ENCODE measurements at regions not wholly inside any gene's neighbourhood (a gene's known extent, or its start where the extent isn't known, plus 50 kb on each side); places are given as distances from the start of the nearest gene placed in this dataset.

DNA sequence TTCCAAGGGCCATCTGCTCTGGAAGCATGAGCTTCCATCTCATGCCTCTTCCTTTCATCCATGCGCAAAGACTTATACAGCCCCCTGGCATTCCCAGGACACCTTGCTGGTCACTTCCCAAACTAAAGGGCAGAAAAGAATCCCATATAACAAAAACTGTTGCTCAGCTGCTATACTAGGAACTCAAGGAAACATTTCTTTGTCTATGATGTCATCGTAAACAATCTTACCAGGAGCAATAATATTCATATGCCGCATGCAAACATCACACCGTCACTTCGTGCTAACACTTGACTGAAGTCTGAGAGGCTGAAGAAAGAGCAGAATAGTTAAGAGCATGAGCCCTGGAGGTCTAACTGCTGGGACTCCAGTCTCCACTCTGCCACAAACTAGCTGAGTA, 50.5 kb upstream of the CDKN3 start:
- no peak for TF ChIP-seq POLR2A (IDR thresholded peaks at IDR 0.05; ENCODE audit: low read depth, low read length)
- TF ChIP-seq, protein P1, sequence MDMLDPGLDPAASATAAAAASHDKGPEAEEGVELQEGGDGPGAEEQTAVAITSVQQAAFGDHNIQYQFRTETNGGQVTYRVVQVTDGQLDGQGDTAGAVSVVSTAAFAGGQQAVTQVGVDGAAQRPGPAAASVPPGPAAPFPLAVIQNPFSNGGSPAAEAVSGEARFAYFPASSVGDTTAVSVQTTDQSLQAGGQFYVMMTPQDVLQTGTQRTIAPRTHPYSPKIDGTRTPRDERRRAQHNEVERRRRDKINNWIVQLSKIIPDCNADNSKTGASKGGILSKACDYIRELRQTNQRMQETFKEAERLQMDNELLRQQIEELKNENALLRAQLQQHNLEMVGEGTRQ (IDR thresholded peaks at IDR 0.05; ENCODE audit: low read depth, low read length), result no peak
- TF ChIP-seq, protein P2, sequence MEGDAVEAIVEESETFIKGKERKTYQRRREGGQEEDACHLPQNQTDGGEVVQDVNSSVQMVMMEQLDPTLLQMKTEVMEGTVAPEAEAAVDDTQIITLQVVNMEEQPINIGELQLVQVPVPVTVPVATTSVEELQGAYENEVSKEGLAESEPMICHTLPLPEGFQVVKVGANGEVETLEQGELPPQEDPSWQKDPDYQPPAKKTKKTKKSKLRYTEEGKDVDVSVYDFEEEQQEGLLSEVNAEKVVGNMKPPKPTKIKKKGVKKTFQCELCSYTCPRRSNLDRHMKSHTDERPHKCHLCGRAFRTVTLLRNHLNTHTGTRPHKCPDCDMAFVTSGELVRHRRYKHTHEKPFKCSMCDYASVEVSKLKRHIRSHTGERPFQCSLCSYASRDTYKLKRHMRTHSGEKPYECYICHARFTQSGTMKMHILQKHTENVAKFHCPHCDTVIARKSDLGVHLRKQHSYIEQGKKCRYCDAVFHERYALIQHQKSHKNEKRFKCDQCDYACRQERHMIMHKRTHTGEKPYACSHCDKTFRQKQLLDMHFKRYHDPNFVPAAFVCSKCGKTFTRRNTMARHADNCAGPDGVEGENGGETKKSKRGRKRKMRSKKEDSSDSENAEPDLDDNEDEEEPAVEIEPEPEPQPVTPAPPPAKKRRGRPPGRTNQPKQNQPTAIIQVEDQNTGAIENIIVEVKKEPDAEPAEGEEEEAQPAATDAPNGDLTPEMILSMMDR (conservative IDR thresholded peaks at IDR 0.05; ENCODE audit: low read depth, low read length), result no peak
